Thoracic aorta (tissue), 2 donors: ENCODE measurements at regions not wholly inside any gene's neighbourhood (a gene's known extent, or its start where the extent isn't known, plus 50 kb on each side); places are given as distances from the start of the nearest gene placed in this dataset.

ENCODE experiments used
- ATAC-seq: fragments of 150-250 bp; one replicate; pipeline ENCODE4 v1.8.0; 2017; ENCODE audit warnings: low read depth; ENCODE audit not compliant: insufficient number of reproducible peaks, low FRiP score
- DNase-seq: peaks from one replicate; pipeline ENCODE4 v3.0.0-alpha.2; 2020; ENCODE audit warnings: low spot score
- H3K27ac ChIP-seq, 2 donors: fragments of 200-600 bp; sonication (generic); 1 replicate in 1 of 2; 2 replicates in 1 of 2; pipeline ENCODE4 v1.5.1; 2016; ENCODE audit warnings: mild to moderate bottlenecking in 2 of 2, moderate library complexity in 2 of 2
- H3K27me3 ChIP-seq: fragments of 200-600 bp; sonication (generic); replicated peaks from 2 replicates; pipeline ENCODE4 v1.6.0; 2016; ENCODE audit warnings: mild to moderate bottlenecking; ENCODE audit not compliant: insufficient read depth
- H3K36me3 ChIP-seq: fragments of 200-600 bp; sonication (generic); one replicate; pipeline ENCODE4 v1.5.1; 2016
- H3K4me1 ChIP-seq, 2 donors: fragments of 200-600 bp; sonication (generic); 1 replicate in 1 of 2; 2 replicates in 1 of 2; pipeline versions ENCODE4 v1.5.1 to v1.6.0; 2016; ENCODE audit warnings: low read depth in 2 of 2, mild to moderate bottlenecking in 1 of 2; ENCODE audit not compliant: control insufficient read depth in 1 of 2
- H3K4me3 ChIP-seq: fragments of 200-600 bp; sonication (generic); 2 replicates; pipeline ENCODE4 v1.5.1; 2016; ENCODE audit warnings: mild to moderate bottlenecking
- H3K9me3 ChIP-seq: fragments of 200-600 bp; sonication (generic); 2 replicates; pipeline ENCODE4 v1.5.1; 2016
- CTCF ChIP-seq: fragments of 200-600 bp; sonication (generic); IDR thresholded peaks from one replicate; pipeline ENCODE4 v1.5.1; 2019; ENCODE audit warnings: antibody characterized with exemption

- H3K27me3 ChIP-seq, result no peaks in the 10 kb centered on the region
- no peak overlapping the region for H3K27ac ChIP-seq
- no peaks in the 10 kb centered on the region for H3K4me1 ChIP-seq
- no peak for TF ChIP-seq CTCF
- no peaks in the 10 kb centered on the region for H3K36me3 ChIP-seq
- H3K9me3 ChIP-seq, result no peaks in the 10 kb centered on the region
- no peak overlapping the region for H3K4me3 ChIP-seq
- no peak for ATAC-seq
- DNase-seq, result no peak
Measured at GRCh38 chr6:4592026-4592425, 184.2 kb upstream of the CDYL start.

- no peaks in the 10 kb centered on the region for H3K4me1 ChIP-seq
- no peak for ATAC-seq
- no peaks in the 10 kb centered on the region for H3K9me3 ChIP-seq
Measured at GRCh38 chr6:4591218-4591617, 185.0 kb upstream of the CDYL start.

GRCh38 chr6:4589295-4589694 is 186.9 kb upstream of the CDYL start:
- no peak for TF ChIP-seq CTCF
- H3K9me3 ChIP-seq, result no peaks in the 10 kb centered on the region
- DNase-seq (no peak), ATAC-seq (no peak)
- H3K4me1 ChIP-seq, result no peaks in the 10 kb centered on the region
- no peak overlapping the region for H3K4me3 ChIP-seq
- H3K27me3 ChIP-seq, result no peaks in the 10 kb centered on the region
- H3K36me3 ChIP-seq, result no peaks in the 10 kb centered on the region
- no peak overlapping the region for H3K27ac ChIP-seq

More at GRCh38 chr6:4591218-4591617, 185.0 kb upstream of the CDYL start:
- Histone ChIP-seq H3K27me3 (no peaks in the 10 kb centered on the region), H3K36me3 (no peaks in the 10 kb centered on the region), H3K27ac (no peak overlapping the region), H3K4me3 (no peak overlapping the region)
- DNase-seq, result no peak
- no peak for TF ChIP-seq CTCF

- H3K9me3 ChIP-seq, result no peaks in the 10 kb centered on the region
- no peak overlapping the region for H3K4me3 ChIP-seq
- no peaks in the 10 kb centered on the region for H3K36me3 ChIP-seq
- DNase-seq (no peak), ATAC-seq (no peak)
- no peak for TF ChIP-seq CTCF
- H3K27ac ChIP-seq, result no peak overlapping the region
- no peaks in the 10 kb centered on the region for H3K27me3 ChIP-seq
- no peaks in the 10 kb centered on the region for H3K4me1 ChIP-seq
Measured at GRCh38 chr6:4588581-4588980, 187.6 kb upstream of the CDYL start.

- H3K4me3 ChIP-seq, result no peak overlapping the region
Measured at GRCh38 chr6:4588163-4588562, 188.0 kb upstream of the CDYL start.

More at GRCh38 chr6:4588163-4588562, 188.0 kb upstream of the CDYL start:
- DNase-seq (no peak), ATAC-seq (no peak)
- H3K9me3 ChIP-seq, result no peaks in the 10 kb centered on the region
- no peak overlapping the region for H3K27ac ChIP-seq
- no peaks in the 10 kb centered on the region for H3K27me3 ChIP-seq
- H3K36me3 ChIP-seq, result no peaks in the 10 kb centered on the region
- TF ChIP-seq CTCF, result no peak
- H3K4me1 ChIP-seq, result no peaks in the 10 kb centered on the region
